ENCODE measurements at regions not wholly inside any gene's neighbourhood (a gene's known extent, or its start where the extent isn't known, plus 50 kb on each side); places are given as distances from the start of the nearest gene placed in this dataset.

DNA sequence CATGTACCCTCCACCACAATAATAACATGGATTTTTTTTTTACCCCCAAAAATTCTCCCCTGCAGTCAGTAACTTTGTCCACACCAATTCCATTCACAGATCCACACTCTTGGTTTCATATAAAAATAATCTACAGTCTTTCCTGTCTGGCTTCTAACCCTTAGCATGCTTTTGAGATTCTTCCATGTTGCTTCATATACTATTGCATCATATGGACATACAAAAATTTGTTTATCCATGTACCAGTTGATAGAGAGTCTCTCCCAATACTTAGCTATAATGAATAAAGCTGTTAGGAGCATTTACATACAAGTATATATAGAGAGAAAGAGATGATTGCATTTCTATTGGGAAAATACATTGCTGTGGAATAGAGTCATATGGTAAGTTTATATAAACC, 575.0 kb downstream of the XPNPEP1 start:
- Histone ChIP-seq H4K8ac (ENCODE audit: low read depth in 2 of 2, low read length in 2 of 2) (no peak overlapping the region), H3K4me1 (ENCODE audit: control insufficient read depth, insufficient read depth, low read length) (no peaks in the 10 kb centered on the region), H3K56ac (ENCODE audit: extremely low read depth, insufficient read depth, low read length) (no peak overlapping the region), H3K9me3 (ENCODE audit: control insufficient read depth, insufficient read depth, low read length) (no peaks in the 10 kb centered on the region), H2AFZ (replicated peaks; ENCODE audit: low read length, poor library complexity) (no peak overlapping the region), H3K14ac (replicated peaks; ENCODE audit: low read depth, low read length) (no peak overlapping the region), H2BK20ac (ENCODE audit: low read depth, low read length) (no peak overlapping the region), H3K4ac (ENCODE audit: low read depth, low read length) (no peak overlapping the region), H4K20me1 (ENCODE audit: insufficient read depth, low read length) (no peaks in the 10 kb centered on the region), H4K5ac (ENCODE audit: low read depth, low read length) (no peak overlapping the region), H2AK5ac (ENCODE audit: low read depth, low read length) (no peak overlapping the region), H3K9me1 (ENCODE audit: insufficient read depth, low read length) (no peaks in the 10 kb centered on the region), H3K27me3 (ENCODE audit: control insufficient read depth, insufficient read depth, low read length) (no peaks in the 10 kb centered on the region), H3K23ac (ENCODE audit: low read depth, low read length) (no peak overlapping the region), H2BK5ac (ENCODE audit: low read depth, low read length, poor library complexity, severe bottlenecking) (peak overlapping the region; percentile 12), H3K4me2 (ENCODE audit: low read depth, low read length) (no peak overlapping the region), H3K27ac (ENCODE audit: insufficient read depth, low read length) (no peak overlapping the region), H3K79me1 (ENCODE audit: low read depth in 1 of 2, low read length in 2 of 2) (no peaks in the 10 kb centered on the region), H2BK15ac (ENCODE audit: low read depth, low read length) (no peak overlapping the region), H3K9ac (ENCODE audit: low read depth, low read length) (no peak overlapping the region), H3K4me3 (ENCODE audit: insufficient read depth, low read depth, low read length) (no peak overlapping the region), H2AK9ac (replicated peaks; ENCODE audit: low read depth, low read length, poor library complexity) (no peak overlapping the region), H3K18ac (ENCODE audit: low read depth, low read length) (no peak overlapping the region), H4K91ac (ENCODE audit: insufficient read depth, low read depth, low read length) (no peak overlapping the region), H3K36me3 (ENCODE audit: control insufficient read depth, insufficient read depth, low read length) (no peaks in the 10 kb centered on the region), H2BK120ac (ENCODE audit: low read depth, low read length) (no peak overlapping the region)
- BruUV-seq (replicated peaks) = no TSS peak
- intact Hi-C loops (cut with micrococcal nuclease) = no loop called here
- no peak for TF ChIP-seq SMC3 (IDR thresholded peaks at IDR 0.05; ENCODE audit: low read depth, low read length)
- TF ChIP-seq CEBPB (IDR thresholded peaks at IDR 0.05; ENCODE audit: low read depth, low read length) = peak; percentile 89
- ATAC-seq (ENCODE audit: low read depth) (peak; percentile 11; the same call in 1 of the 2 replicates), DNase-seq (peak; percentile 6)
- dilution Hi-C loops (cut with HindIII; ENCODE audit: low sequenced_read_pairs, unreplicated experiment) = no loop called here
- POLR2A ChIA-PET (ENCODE audit: unreplicated experiment) = no interaction called here
- in situ Hi-C loops (cut with MboI; ENCODE audit: low sequenced_read_pairs) = no loop called here
- CTCF ChIA-PET = no interaction called here

Measured in IMR-90 (cell line).